HUES48 (cell line): ENCODE measurements at regions not wholly inside any gene's neighbourhood (a gene's known extent, or its start where the extent isn't known, plus 50 kb on each side); places are given as distances from the start of the nearest gene placed in this dataset.
"Not testable (repeated sequence)": the region's sequence is repeated elsewhere in the genome, so short reads cannot be mapped to it uniquely, and the experiment has no call there.

Source experiments
- H3K27ac ChIP-seq: one replicate; pipeline ENCODE4 v1.7.0; 2013; ENCODE audit warnings: low read depth, low read length, inconsistent platforms
- H3K27me3 ChIP-seq: 2 replicates; pipeline ENCODE4 v1.6.1; 2013; ENCODE audit warnings: mild to moderate bottlenecking, low read length; ENCODE audit not compliant: control insufficient read depth, insufficient read depth
- H3K36me3 ChIP-seq: 2 replicates; pipeline ENCODE4 v1.6.1; 2013; ENCODE audit warnings: low read length; ENCODE audit not compliant: control insufficient read depth, insufficient read depth
- H3K4me1 ChIP-seq: 2 replicates; pipeline ENCODE4 v1.6.1; 2013; ENCODE audit warnings: mild to moderate bottlenecking, low read length; ENCODE audit not compliant: control insufficient read depth, insufficient read depth
- H3K4me3 ChIP-seq: 2 replicates; pipeline ENCODE4 v1.5.1; 2013; ENCODE audit warnings: mild to moderate bottlenecking, low read depth, low read length
- H3K9ac ChIP-seq: 2 replicates; pipeline ENCODE4 v1.6.1; 2013; ENCODE audit warnings: mild to moderate bottlenecking, low read depth, low read length, moderate library complexity
- H3K9me3 ChIP-seq: 2 replicates; pipeline ENCODE4 v1.6.1; 2013; ENCODE audit warnings: low read length; ENCODE audit not compliant: control insufficient read depth, insufficient read depth

DNA sequence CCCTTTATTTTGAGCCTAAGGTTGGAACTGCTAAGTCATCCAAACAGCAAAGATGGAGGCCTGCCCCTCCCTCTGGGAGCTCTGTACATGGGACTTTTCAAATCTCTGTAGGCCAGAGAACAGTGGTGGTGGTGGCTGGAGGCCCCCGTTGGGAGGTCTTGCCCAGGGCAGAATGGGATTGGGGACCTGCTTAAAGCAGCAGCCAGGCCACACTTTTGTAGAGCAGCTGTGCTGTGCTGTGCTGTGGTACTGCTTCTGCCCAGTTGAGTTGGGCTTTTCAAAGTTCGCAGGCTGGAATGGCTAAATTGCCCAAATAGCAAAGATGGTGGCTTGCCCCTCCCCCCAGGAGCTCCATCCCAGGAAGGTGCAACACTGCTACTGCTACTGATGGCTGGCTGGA, 147.5 kb upstream of the TACR3 start:
- no peaks in the 10 kb centered on the region for H3K36me3 ChIP-seq
- no peaks in the 10 kb centered on the region for H3K27me3 ChIP-seq
- H3K4me1 ChIP-seq, result no peaks in the 10 kb centered on the region
- no peak overlapping the region for H3K9ac ChIP-seq
- no peak overlapping the region for H3K27ac ChIP-seq
- H3K9me3 ChIP-seq, result no peaks in the 10 kb centered on the region
- no peak overlapping the region for H3K4me3 ChIP-seq

DNA sequence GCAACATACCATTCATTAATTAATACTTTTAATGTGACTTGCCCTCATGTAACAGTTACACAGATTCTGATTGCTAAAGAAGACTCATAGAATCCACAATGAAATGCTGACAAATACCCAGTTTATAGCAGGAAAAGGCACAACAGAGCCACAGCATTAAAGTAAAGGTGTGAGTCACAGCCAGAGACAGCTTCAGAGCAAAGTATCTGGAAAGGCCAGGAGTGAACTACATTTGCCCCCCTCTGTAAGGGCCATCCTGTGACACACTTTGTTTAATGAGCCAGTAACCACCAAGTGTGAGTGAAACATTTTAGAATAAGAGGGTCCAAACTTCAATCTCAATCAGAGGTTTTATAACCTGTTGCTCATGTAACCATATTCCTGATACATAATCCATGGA, 133.8 kb upstream of the TACR3 start:
- Histone ChIP-seq H3K27ac (no peak overlapping the region), H3K27me3 (no peaks in the 10 kb centered on the region), H3K9me3 (peaks cover 4% of the 10 kb centered on the region; the same call in 1 of the 2 replicates), H3K4me3 (no peak overlapping the region), H3K4me1 (peaks cover 3% of the 10 kb centered on the region; the same call in 1 of the 2 replicates), H3K36me3 (no peaks in the 10 kb centered on the region), H3K9ac (no peak overlapping the region)

DNA sequence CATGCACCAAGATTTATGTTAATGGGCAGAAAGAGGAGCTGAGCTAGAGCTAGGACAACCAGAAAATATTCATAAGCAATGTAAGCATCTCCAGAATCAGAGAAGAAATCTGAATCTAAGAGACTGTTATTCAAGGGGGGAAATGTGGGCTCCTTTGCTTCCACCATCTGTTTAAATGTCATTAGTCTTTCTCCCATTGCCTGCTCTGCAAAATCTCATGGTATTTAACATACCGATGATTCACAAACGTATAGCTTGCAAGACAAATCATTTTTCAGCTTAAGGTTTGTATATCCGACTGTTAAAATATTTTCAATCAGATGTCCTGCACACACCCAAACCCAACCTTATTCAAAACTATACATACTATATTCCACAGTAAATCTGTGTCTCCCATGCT, 133.4 kb upstream of the TACR3 start:
- Histone ChIP-seq H3K27me3 (no peaks in the 10 kb centered on the region), H3K27ac (no peak overlapping the region), H3K4me3 (no peak overlapping the region), H3K4me1 (peaks cover under 1% of the 10 kb centered on the region; the same call in 1 of the 2 replicates), H3K36me3 (no peaks in the 10 kb centered on the region), H3K9ac (no peak overlapping the region), H3K9me3 (peaks cover 4% of the 10 kb centered on the region; the same call in 1 of the 2 replicates)

DNA sequence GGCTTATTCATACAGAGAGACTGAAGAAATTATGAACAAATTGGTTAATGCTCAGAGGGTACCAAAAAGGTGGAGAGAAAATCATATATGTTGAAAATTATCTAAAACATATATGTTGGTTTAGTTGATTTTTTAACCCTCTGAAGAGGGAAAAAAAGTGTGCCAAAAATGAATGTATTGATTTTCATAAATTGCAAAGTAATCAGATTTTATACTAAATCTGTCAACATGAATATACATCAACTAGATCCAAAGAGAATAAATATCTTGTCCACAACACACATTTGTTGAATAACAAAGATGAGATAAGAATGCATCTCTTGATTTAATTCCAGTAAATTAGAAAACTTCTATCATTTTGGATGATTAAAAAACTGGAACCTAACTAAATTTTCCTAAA, 125.3 kb upstream of the TACR3 start:
- no peaks in the 10 kb centered on the region for H3K36me3 ChIP-seq
- no peak overlapping the region for H3K4me3 ChIP-seq
- no peaks in the 10 kb centered on the region for H3K4me1 ChIP-seq

DNA sequence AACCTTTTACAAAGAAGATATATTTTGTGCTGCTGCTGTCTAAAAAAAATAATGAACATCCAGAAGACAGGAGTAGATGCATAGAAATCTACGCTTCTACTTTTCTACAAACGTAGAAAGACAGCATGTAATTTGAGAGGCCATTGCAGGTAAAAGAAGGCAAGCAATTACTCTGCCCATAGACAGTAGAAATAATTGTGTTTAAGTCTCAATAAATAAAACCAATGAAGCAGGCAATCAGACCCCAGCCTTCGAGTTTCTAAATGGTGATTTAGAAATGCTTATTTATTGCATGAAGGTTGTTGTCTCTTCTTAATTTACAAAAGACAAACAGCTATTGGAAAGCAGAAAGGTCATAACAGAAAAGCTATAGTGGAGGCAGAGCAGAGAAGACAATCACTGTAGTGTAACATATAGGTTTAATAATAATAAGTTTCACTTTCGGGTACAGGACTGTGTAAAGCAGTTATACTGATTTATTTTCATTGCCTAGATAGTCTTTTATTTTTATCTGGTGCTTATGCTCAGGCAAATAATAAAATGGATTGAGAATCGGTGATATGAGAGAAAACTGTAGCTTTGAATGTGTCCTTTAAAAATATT, 123.0 kb upstream of the TACR3 start:
- H3K4me1 ChIP-seq, result no peaks in the 10 kb centered on the region
- H3K36me3 ChIP-seq, result no peaks in the 10 kb centered on the region
- no peaks in the 10 kb centered on the region for H3K9me3 ChIP-seq
- H3K27ac ChIP-seq, result no peak overlapping the region
- H3K4me3 ChIP-seq, result no peak overlapping the region
- H3K27me3 ChIP-seq, result no peaks in the 10 kb centered on the region
- no peak overlapping the region for H3K9ac ChIP-seq

More for the DNA sequence above, 125.3 kb upstream of the TACR3 start:
- peaks cover 4% of the 10 kb centered on the region; the same call in 1 of the 2 replicates for H3K9me3 ChIP-seq
- H3K27ac ChIP-seq, result no peak overlapping the region
- no peaks in the 10 kb centered on the region for H3K27me3 ChIP-seq
- H3K9ac ChIP-seq, result no peak overlapping the region

DNA sequence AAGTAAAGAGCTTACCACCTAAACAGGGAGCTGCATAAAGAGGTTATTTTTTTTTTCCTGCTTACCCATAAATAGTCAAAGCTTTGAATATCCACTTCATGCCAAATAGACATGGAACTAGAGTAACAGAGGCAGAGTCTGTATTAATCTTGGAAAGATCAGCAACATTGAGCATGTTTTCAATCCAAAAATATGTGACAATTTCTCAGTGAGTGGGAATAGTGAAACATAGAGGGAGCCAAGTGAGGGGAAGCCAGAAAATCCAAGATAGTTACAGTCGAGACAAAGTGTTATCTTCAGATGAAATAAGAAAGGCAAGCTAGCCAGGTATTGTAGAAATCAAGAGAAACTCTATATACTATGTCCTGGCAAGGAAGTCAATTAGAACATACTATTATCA, 122.3 kb upstream of the TACR3 start:
- Histone ChIP-seq H3K27me3 (no peaks in the 10 kb centered on the region), H3K36me3 (no peaks in the 10 kb centered on the region), H3K9ac (no peak overlapping the region), H3K4me1 (no peaks in the 10 kb centered on the region), H3K9me3 (no peaks in the 10 kb centered on the region), H3K27ac (no peak overlapping the region), H3K4me3 (no peak overlapping the region)

DNA sequence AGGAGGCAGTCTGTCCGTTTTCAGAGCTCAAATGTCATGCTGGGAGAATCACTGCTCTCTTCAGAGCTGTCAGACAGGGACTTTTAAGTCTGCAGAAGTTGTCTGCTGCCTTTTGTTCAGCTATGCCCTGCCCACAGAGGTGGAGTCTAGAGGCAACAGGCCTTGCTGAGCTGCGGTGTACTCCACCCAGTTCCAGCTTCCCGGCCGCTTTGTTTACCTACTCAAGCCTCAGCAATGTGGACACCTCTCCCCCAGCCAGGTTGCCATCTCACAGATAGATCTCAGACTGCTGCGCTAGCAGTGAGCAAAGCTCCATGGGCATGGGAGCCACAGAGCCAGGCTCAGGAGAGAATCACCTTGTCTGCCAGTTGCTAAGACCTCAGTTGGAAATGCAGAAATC, 90.5 kb upstream of the TACR3 start:
- H3K4me3 ChIP-seq, H3K9me3 ChIP-seq, H3K27ac ChIP-seq, H3K4me1 ChIP-seq, H3K9ac ChIP-seq, H3K36me3 ChIP-seq, H3K27me3 ChIP-seq: not testable (repeated sequence)

DNA sequence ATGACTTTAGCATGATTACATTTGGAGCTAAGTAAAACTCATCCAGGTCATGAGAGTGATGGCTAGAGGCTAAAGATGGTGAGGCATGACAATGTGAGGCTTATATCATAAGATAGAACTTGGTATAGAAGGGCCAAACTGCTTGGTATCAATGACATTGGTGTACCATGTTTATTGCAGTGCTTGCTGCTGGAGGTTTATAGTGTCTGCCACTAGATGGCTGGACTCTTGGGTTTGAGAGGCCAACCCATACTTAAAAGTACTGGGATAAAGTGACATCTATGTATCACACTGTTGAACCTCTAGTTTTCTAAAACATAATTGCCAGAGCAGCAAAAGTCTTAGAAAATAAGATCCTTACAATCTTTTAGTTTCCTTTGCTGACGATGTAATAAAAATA, 83.0 kb upstream of the TACR3 start:
- Histone ChIP-seq H3K36me3 (no peaks in the 10 kb centered on the region), H3K27me3 (no peaks in the 10 kb centered on the region), H3K27ac (no peak overlapping the region), H3K4me1 (no peaks in the 10 kb centered on the region), H3K9me3 (no peaks in the 10 kb centered on the region), H3K4me3 (no peak overlapping the region), H3K9ac (no peak overlapping the region)

DNA sequence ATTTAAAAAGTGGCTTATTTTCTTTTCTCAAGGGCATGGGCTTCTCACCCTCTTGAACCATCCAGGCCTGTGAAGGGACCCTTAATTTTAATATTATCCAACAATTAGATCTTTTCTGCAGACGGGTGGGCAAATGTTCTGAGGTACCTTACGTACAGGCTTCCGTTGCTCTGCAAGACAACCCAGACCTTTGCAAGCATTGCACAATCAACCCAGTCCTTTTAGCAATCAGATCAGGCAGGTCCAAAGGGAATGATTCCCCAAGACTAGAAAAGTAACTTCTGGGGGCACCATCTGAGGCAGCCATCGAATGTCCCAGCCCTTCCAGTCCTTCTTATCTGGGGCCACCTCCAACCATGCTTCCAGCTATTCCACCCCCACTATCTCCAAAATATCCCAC, 67.3 kb upstream of the TACR3 start:
- Histone ChIP-seq H3K9ac (no peak overlapping the region), H3K4me3 (no peak overlapping the region), H3K4me1 (no peaks in the 10 kb centered on the region), H3K27me3 (no peaks in the 10 kb centered on the region), H3K27ac (no peak overlapping the region), H3K36me3 (no peaks in the 10 kb centered on the region), H3K9me3 (peaks cover 13% of the 10 kb centered on the region; the same call in 1 of the 2 replicates)

DNA sequence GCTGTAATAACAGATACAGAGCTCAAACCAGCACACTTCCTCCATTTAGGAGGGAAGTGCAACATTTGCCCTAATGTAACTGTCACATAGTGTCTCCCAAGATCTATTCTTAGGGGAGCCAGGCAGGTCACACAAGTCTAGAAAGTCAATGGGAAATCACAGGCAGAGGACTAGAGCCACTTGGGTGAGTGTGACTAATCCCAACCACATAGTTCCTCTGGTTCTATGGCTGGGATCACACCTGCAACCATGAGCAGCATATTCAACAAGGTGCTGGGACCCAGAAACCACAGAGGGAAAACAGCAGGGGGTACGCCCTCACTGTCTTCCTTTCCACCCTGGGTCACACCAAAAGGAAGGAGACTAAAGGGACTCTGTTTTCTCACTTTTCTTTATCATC, 66.8 kb upstream of the TACR3 start:
- Histone ChIP-seq H3K9me3 (peaks cover 13% of the 10 kb centered on the region; the same call in 1 of the 2 replicates), H3K36me3 (no peaks in the 10 kb centered on the region), H3K27me3 (no peaks in the 10 kb centered on the region), H3K4me3 (no peak overlapping the region), H3K27ac (no peak overlapping the region), H3K9ac (no peak overlapping the region), H3K4me1 (no peaks in the 10 kb centered on the region)

DNA sequence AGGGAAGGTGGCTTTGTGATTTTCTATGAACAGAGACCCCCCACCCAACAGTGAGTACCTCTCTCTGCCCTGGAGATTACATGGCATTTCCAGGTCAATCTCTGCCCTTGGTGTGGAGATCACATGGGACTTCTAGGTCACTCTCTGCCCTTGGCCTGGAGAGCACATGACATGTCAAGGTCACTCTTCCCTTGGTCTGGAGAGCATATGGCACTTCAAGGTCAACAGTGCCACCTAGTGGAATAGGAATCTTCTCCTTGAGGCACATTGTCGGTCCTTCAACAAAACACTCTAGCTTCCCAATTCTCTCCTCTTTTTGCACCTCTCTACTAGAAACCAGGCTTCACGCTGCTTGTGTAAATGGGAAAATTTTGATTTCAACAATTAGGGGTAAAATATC, 66.2 kb upstream of the TACR3 start:
- Histone ChIP-seq H3K4me1 (no peaks in the 10 kb centered on the region), H3K9me3 (peaks cover 13% of the 10 kb centered on the region; the same call in 1 of the 2 replicates), H3K36me3 (no peaks in the 10 kb centered on the region), H3K9ac (no peak overlapping the region), H3K27me3 (no peaks in the 10 kb centered on the region), H3K4me3 (no peak overlapping the region), H3K27ac (no peak overlapping the region)
